ENCODE measurements at regions not wholly inside any gene's neighbourhood (a gene's known extent, or its start where the extent isn't known, plus 50 kb on each side); places are given as distances from the start of the nearest gene placed in this dataset.

- TF ChIP-seq, protein P1, sequence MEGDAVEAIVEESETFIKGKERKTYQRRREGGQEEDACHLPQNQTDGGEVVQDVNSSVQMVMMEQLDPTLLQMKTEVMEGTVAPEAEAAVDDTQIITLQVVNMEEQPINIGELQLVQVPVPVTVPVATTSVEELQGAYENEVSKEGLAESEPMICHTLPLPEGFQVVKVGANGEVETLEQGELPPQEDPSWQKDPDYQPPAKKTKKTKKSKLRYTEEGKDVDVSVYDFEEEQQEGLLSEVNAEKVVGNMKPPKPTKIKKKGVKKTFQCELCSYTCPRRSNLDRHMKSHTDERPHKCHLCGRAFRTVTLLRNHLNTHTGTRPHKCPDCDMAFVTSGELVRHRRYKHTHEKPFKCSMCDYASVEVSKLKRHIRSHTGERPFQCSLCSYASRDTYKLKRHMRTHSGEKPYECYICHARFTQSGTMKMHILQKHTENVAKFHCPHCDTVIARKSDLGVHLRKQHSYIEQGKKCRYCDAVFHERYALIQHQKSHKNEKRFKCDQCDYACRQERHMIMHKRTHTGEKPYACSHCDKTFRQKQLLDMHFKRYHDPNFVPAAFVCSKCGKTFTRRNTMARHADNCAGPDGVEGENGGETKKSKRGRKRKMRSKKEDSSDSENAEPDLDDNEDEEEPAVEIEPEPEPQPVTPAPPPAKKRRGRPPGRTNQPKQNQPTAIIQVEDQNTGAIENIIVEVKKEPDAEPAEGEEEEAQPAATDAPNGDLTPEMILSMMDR (IDR thresholded peaks at IDR 0.05): no peak
- no peak for TF ChIP-seq POLR2A (IDR thresholded peaks at IDR 0.05)
These were observed 74.4 kb upstream of the SMIM36 start for GRCh38 chr17:55585629-55586028.

Data from lower leg skin (tissue), 3 donors.